ENCODE measurements at regions not wholly inside any gene's neighbourhood (a gene's known extent, or its start where the extent isn't known, plus 50 kb on each side); places are given as distances from the start of the nearest gene placed in this dataset.
"Not testable (repeated sequence)": the region's sequence is repeated elsewhere in the genome, so short reads cannot be mapped to it uniquely, and the experiment has no call there.

DNA sequence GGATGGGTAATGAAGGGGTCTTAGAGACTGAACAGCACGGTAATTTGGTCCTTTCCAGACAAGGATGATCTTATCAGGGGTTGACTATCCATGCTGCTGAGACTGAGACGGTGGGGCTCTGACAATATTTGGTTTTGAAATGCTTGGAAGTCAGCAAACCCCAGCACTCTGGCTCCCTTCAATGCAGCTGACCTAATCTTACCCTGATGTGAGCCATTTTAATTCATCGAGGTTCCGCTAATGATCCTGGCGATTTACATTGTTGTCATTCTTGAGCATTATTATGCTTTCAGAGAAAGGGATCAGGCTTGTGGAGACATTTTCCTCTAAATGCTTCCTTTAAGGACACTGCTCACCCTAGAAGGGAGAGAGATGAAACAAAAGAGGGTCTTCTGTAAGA, 114.6 kb upstream of the BMPER start:
- Histone ChIP-seq H3K27me3 (ENCODE audit: control insufficient read depth in 3 of 3, insufficient read depth in 3 of 3, low read length in 3 of 3) (no peaks in the 10 kb centered on the region), H3K36me3 (ENCODE audit: control insufficient read depth in 3 of 3, insufficient read depth in 3 of 3, low read length in 3 of 3) (no peaks in the 10 kb centered on the region), H3K9ac (ENCODE audit: low read depth in 1 of 3, low read length in 3 of 3) (no peak overlapping the region), H3K4me3 (ENCODE audit: low read length in 3 of 3) (no peak overlapping the region), H3K27ac (ENCODE audit: low read depth, low read length) (no peak overlapping the region), H3K4me1 (ENCODE audit: control insufficient read depth in 3 of 3, insufficient read depth in 3 of 3, low read length in 3 of 3) (peaks cover 0 to 9% (median 0%) of the 10 kb centered on the region in 3 donors), H3K9me3 (ENCODE audit: control insufficient read depth in 3 of 3, low read length in 3 of 3) (no peaks in the 10 kb centered on the region)

DNA sequence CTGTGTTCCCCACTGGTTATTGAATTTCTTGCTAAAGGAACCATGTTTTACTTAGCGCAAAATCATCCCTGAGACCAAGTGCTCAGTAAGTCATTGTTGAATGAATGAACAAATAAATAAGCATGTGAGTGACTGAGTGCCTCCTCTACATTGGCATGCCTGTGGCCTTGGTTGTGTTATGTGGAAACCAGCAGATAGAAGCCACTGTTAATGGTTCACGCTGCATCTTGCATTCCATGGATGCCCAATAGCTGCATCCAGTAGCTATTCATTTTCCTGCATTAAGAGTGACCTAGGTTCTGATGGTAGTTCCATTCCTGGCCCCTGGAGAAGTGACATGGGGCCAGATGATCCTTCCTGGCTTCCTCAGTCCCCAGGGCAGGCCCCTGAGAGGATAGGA, 113.3 kb upstream of the BMPER start:
- no peak overlapping the region for H3K27ac ChIP-seq (ENCODE audit: low read depth, low read length)
- no peak overlapping the region for H3K9ac ChIP-seq (ENCODE audit: low read depth in 1 of 3, low read length in 3 of 3)
- H3K27me3 ChIP-seq (ENCODE audit: control insufficient read depth in 3 of 3, insufficient read depth in 3 of 3, low read length in 3 of 3) = no peaks in the 10 kb centered on the region
- no peaks in the 10 kb centered on the region for H3K9me3 ChIP-seq (ENCODE audit: control insufficient read depth in 3 of 3, low read length in 3 of 3)
- no peaks in the 10 kb centered on the region for H3K36me3 ChIP-seq (ENCODE audit: control insufficient read depth in 3 of 3, insufficient read depth in 3 of 3, low read length in 3 of 3)
- H3K4me1 ChIP-seq (ENCODE audit: control insufficient read depth in 3 of 3, insufficient read depth in 3 of 3, low read length in 3 of 3) = peaks cover 0 to 9% (median 0%) of the 10 kb centered on the region in 3 donors
- H3K4me3 ChIP-seq (ENCODE audit: low read length in 3 of 3) = no peak overlapping the region

DNA sequence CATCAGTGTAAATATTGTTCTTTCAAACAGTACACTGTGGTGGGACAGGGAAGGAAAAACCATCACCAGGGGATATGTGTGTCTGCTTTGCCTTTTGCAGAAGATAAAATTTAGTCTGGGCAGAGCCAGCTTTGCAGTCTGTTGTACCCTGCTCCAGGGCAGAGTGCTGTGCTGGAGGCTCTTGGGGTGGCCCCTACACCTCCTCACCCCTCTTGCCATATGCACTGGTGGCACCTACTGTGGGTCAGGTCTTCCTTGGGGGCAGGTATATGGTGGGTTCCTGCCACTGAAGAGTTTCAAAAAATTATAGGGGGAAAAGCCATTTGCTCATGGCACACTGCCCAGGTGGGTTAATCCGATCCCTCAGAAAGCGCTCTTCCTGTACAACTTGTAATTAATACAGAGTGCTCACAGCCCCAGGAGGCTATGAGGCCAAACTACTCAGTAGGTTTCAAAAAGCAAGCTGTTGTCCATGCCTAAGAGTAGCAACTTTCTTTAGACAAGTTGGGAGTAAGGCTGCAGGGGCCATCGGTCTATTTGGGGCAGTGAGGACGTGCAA, 112.7 kb upstream of the BMPER start:
- H3K27me3 ChIP-seq (ENCODE audit: control insufficient read depth in 3 of 3, insufficient read depth in 3 of 3, low read length in 3 of 3) = no peaks in the 10 kb centered on the region
- H3K36me3 ChIP-seq (ENCODE audit: control insufficient read depth in 3 of 3, insufficient read depth in 3 of 3, low read length in 3 of 3) = no peaks in the 10 kb centered on the region
- H3K4me3 ChIP-seq (ENCODE audit: low read length in 3 of 3) = no peak overlapping the region
- no peak overlapping the region for H3K9ac ChIP-seq (ENCODE audit: low read depth in 1 of 3, low read length in 3 of 3)
- no peaks in the 10 kb centered on the region for H3K9me3 ChIP-seq (ENCODE audit: control insufficient read depth in 3 of 3, low read length in 3 of 3)
- H3K4me1 ChIP-seq (ENCODE audit: control insufficient read depth in 3 of 3, insufficient read depth in 3 of 3, low read length in 3 of 3) = peaks cover 0 to 9% (median 0%) of the 10 kb centered on the region in 3 donors
- no peak overlapping the region for H3K27ac ChIP-seq (ENCODE audit: low read depth, low read length)

DNA sequence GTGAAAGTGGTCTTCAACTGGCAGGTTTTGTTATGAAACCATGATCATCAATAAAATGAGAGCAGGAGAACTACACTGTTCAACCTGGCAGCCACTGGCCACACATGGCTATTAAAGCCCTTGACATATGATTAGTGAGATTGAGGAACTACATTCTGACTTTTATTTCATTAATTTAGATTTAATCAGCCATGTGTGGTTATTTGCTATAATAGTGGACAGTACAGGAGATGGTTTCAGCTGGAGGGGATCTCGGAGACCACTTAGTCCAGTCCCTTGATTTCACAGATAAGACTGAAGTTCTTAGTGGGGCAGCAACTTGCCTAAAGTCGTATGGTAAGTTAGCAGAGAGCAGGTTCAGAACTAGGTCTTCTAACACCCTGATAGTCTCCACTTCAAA, 111.7 kb upstream of the BMPER start:
- Histone ChIP-seq H3K9ac (ENCODE audit: low read depth in 1 of 3, low read length in 3 of 3) (no peak overlapping the region), H3K4me3 (ENCODE audit: low read length in 3 of 3) (no peak overlapping the region), H3K27me3 (ENCODE audit: control insufficient read depth in 3 of 3, insufficient read depth in 3 of 3, low read length in 3 of 3) (no peaks in the 10 kb centered on the region), H3K36me3 (ENCODE audit: control insufficient read depth in 3 of 3, insufficient read depth in 3 of 3, low read length in 3 of 3) (no peaks in the 10 kb centered on the region), H3K9me3 (ENCODE audit: control insufficient read depth in 3 of 3, low read length in 3 of 3) (no peaks in the 10 kb centered on the region), H3K4me1 (ENCODE audit: control insufficient read depth in 3 of 3, insufficient read depth in 3 of 3, low read length in 3 of 3) (peaks cover 0 to 7% (median 0%) of the 10 kb centered on the region in 3 donors), H3K27ac (ENCODE audit: low read depth, low read length) (no peak overlapping the region)

DNA sequence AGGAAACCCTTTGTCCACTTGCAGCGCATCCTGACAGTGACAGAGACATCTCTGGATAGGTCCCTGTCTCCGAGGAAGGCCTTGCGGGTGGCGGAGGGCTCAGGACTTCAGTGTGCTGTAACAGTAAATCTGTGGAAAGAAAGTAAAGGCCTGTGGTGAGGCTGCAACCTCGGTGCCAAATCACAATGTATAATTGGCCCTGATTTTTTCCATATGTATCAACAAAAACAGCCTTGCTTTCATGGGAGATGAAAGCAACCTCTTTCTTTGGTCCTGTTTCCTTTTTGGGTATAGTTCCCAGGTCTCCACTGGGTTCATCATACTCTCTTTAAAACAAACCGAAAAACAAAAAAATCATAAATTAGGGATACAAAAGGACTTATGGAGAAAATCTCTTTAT, 110.9 kb upstream of the BMPER start:
- Histone ChIP-seq H3K4me3 (ENCODE audit: low read length in 3 of 3) (no peak overlapping the region), H3K4me1 (ENCODE audit: control insufficient read depth in 3 of 3, insufficient read depth in 3 of 3, low read length in 3 of 3) (no peaks in the 10 kb centered on the region), H3K27ac (ENCODE audit: low read depth, low read length) (no peak overlapping the region), H3K36me3 (ENCODE audit: control insufficient read depth in 3 of 3, insufficient read depth in 3 of 3, low read length in 3 of 3) (no peaks in the 10 kb centered on the region), H3K9me3 (ENCODE audit: control insufficient read depth in 3 of 3, low read length in 3 of 3) (no peaks in the 10 kb centered on the region), H3K27me3 (ENCODE audit: control insufficient read depth in 3 of 3, insufficient read depth in 3 of 3, low read length in 3 of 3) (no peaks in the 10 kb centered on the region), H3K9ac (ENCODE audit: low read depth in 1 of 3, low read length in 3 of 3) (no peak overlapping the region)

DNA sequence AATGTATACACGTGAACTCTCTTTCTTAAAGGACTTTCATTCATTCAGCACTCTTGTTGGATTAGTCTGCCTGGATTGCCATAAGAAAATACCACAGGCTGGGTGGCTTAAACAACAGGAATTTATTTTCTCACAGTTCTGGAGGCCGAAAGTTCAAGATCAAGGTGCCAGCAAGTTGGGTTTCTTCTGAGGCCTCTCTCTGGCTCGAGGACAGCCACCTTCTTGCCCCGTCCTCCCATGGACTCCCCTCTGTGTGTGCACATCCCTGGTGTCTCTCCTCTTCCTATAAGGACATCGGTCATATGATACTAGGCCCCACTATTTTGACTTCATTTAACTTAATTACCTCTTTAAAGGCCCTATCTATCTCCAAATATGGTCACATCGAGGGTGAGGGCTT, 110.4 kb upstream of the BMPER start:
- Histone ChIP-seq H3K36me3 (ENCODE audit: control insufficient read depth in 3 of 3, insufficient read depth in 3 of 3, low read length in 3 of 3) (no peaks in the 10 kb centered on the region), H3K27ac (ENCODE audit: low read depth, low read length) (no peak overlapping the region), H3K9ac (ENCODE audit: low read depth in 1 of 3, low read length in 3 of 3) (no peak overlapping the region), H3K4me1 (ENCODE audit: control insufficient read depth in 3 of 3, insufficient read depth in 3 of 3, low read length in 3 of 3) (no peaks in the 10 kb centered on the region), H3K27me3 (ENCODE audit: control insufficient read depth in 3 of 3, insufficient read depth in 3 of 3, low read length in 3 of 3) (no peaks in the 10 kb centered on the region), H3K9me3 (ENCODE audit: control insufficient read depth in 3 of 3, low read length in 3 of 3) (no peaks in the 10 kb centered on the region), H3K4me3 (ENCODE audit: low read length in 3 of 3) (no peak overlapping the region)

DNA sequence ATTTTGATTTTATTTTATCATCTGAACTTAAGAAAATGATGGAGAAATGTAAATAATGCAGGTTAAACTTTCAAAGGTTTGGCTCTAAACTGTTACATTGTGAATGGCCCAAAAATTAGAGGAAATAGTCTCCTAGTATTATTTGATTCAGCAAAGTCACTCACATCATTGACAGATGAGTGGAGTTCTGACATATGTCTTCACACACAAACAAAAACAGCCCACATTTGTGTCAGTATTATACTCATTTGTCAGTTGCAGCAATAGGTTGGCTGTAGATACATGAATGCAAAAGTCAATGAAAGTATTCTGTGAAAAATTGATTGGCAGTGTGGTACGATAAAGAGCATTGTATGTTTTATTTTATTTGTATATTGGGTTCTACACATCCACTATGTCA, 108.8 kb upstream of the BMPER start:
- H3K9ac ChIP-seq (ENCODE audit: low read depth in 1 of 3, low read length in 3 of 3) = no peak overlapping the region

DNA sequence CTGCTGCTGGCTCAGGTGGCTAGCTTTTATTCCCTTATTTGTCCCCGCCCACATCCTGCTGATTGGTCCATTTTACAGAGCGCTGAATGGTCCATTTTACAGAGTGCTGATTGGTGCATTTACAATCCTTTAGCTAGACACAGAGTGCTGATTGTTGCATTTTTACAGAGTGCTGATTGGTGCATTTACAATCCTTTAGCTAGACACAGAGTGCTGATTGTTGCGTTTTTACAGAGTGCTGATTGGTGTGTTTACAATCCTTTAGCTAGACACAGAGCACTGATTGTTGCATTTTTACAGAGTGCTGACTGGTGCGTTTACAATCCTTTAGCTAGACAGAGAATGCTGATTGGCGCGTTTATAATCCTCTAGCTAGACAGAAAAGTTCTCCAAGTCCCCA, 107.8 kb upstream of the BMPER start:
- H3K4me1 ChIP-seq (ENCODE audit: control insufficient read depth in 3 of 3, insufficient read depth in 3 of 3, low read length in 3 of 3); H3K27ac ChIP-seq (ENCODE audit: low read depth, low read length); H3K4me3 ChIP-seq (ENCODE audit: low read length in 3 of 3); H3K27me3 ChIP-seq (ENCODE audit: control insufficient read depth in 3 of 3, insufficient read depth in 3 of 3, low read length in 3 of 3); H3K9ac ChIP-seq (ENCODE audit: low read depth in 1 of 3, low read length in 3 of 3); H3K36me3 ChIP-seq (ENCODE audit: control insufficient read depth in 3 of 3, insufficient read depth in 3 of 3, low read length in 3 of 3); H3K9me3 ChIP-seq (ENCODE audit: control insufficient read depth in 3 of 3, low read length in 3 of 3): not testable (repeated sequence)

More for the DNA sequence above, 108.8 kb upstream of the BMPER start:
- Histone ChIP-seq H3K9me3 (ENCODE audit: control insufficient read depth in 3 of 3, low read length in 3 of 3) (no peaks in the 10 kb centered on the region), H3K4me3 (ENCODE audit: low read length in 3 of 3) (no peak overlapping the region), H3K4me1 (ENCODE audit: control insufficient read depth in 3 of 3, insufficient read depth in 3 of 3, low read length in 3 of 3) (no peaks in the 10 kb centered on the region), H3K36me3 (ENCODE audit: control insufficient read depth in 3 of 3, insufficient read depth in 3 of 3, low read length in 3 of 3) (no peaks in the 10 kb centered on the region), H3K27ac (ENCODE audit: low read depth, low read length) (no peak overlapping the region), H3K27me3 (ENCODE audit: control insufficient read depth in 3 of 3, insufficient read depth in 3 of 3, low read length in 3 of 3) (no peaks in the 10 kb centered on the region)

DNA sequence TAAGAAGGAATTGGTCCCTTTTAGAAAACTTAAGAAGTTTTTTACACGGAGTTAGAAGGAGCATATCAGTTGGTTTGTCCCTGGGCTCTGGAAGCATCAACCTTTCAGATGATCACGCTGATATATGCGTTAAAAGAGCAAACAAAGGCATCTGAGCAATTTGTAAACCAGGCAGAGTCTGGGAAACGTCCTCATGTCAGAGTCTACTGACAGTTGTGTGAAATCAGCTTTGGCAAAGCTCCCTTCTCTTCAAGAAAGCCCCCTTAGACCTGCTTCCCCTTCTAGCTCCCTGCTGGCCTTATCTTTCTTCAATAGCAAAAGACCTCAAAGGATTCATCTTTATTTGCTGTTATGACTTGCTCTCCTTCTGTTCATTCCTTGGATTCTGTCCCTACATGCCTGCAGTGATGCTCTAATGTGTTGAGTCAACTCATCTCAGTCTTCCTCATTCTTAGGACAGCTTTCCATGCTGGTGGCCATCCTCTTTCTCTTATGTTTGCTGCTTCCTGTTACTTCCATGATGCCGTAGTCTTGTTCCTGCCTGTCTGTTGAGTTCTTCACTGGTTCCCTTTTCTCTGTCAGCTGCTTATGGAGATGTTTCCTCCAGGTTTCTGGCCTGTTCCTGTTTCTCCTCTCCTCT, 106.5 kb upstream of the BMPER start:
- H3K4me3 ChIP-seq (ENCODE audit: low read length in 3 of 3) = no peak overlapping the region
- H3K36me3 ChIP-seq (ENCODE audit: control insufficient read depth in 3 of 3, insufficient read depth in 3 of 3, low read length in 3 of 3) = no peaks in the 10 kb centered on the region
- H3K9me3 ChIP-seq (ENCODE audit: control insufficient read depth in 3 of 3, low read length in 3 of 3) = no peaks in the 10 kb centered on the region
- H3K27ac ChIP-seq (ENCODE audit: low read depth, low read length) = no peak overlapping the region
- no peak overlapping the region for H3K9ac ChIP-seq (ENCODE audit: low read depth in 1 of 3, low read length in 3 of 3)
- no peaks in the 10 kb centered on the region for H3K27me3 ChIP-seq (ENCODE audit: control insufficient read depth in 3 of 3, insufficient read depth in 3 of 3, low read length in 3 of 3)
- H3K4me1 ChIP-seq (ENCODE audit: control insufficient read depth in 3 of 3, insufficient read depth in 3 of 3, low read length in 3 of 3) = no peaks in the 10 kb centered on the region

DNA sequence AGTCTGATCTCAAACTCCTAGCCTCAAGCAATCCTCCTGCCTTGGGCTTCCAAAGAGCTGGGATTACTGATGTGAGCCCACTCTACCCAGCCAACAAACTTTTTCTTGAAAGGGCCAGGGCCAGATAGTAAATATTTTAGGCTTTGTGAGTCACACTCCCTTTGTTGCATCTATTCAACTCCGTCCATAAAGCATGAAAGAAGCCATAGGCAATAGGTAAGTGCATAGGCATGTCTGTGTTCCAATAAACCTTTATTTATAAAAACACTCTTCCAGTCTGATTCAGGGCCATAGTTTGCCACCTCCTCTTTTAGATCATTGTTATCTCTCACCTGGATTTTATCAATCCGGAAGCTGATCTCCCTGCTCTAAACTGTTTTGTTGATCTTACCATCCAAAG, 105.6 kb upstream of the BMPER start:
- Histone ChIP-seq H3K4me1 (ENCODE audit: control insufficient read depth in 3 of 3, insufficient read depth in 3 of 3, low read length in 3 of 3) (no peaks in the 10 kb centered on the region), H3K27me3 (ENCODE audit: control insufficient read depth in 3 of 3, insufficient read depth in 3 of 3, low read length in 3 of 3) (no peaks in the 10 kb centered on the region), H3K4me3 (ENCODE audit: low read length in 3 of 3) (no peak overlapping the region), H3K9me3 (ENCODE audit: control insufficient read depth in 3 of 3, low read length in 3 of 3) (no peaks in the 10 kb centered on the region), H3K36me3 (ENCODE audit: control insufficient read depth in 3 of 3, insufficient read depth in 3 of 3, low read length in 3 of 3) (no peaks in the 10 kb centered on the region), H3K9ac (ENCODE audit: low read depth in 1 of 3, low read length in 3 of 3) (no peak overlapping the region), H3K27ac (ENCODE audit: low read depth, low read length) (no peak overlapping the region)

All from skeletal muscle tissue (tissue), 3 donors.